ENCODE measurements at regions not wholly inside any gene's neighbourhood (a gene's known extent, or its start where the extent isn't known, plus 50 kb on each side); places are given as distances from the start of the nearest gene placed in this dataset.

DNA sequence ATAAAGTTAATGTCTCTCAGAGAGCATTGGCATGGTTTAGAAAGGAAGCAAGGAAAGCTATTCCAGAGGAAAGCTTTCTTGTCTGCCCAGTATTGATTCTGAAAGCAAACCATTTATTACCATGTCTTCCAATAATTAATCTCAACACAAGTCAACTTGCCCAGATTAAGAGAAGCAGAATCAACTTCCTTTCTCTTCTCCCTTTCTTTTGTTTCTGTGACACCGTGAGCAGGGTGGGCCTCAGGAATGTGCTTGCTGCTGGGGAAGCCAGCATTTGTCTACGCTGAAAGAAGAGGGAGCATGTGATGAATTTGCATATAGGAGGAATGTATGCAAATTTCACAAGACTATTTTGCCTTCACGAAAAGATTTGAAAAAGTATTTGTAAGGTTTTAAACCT is 368.6 kb upstream of the ROPN1 start:
- TF ChIP-seq, protein P1, sequence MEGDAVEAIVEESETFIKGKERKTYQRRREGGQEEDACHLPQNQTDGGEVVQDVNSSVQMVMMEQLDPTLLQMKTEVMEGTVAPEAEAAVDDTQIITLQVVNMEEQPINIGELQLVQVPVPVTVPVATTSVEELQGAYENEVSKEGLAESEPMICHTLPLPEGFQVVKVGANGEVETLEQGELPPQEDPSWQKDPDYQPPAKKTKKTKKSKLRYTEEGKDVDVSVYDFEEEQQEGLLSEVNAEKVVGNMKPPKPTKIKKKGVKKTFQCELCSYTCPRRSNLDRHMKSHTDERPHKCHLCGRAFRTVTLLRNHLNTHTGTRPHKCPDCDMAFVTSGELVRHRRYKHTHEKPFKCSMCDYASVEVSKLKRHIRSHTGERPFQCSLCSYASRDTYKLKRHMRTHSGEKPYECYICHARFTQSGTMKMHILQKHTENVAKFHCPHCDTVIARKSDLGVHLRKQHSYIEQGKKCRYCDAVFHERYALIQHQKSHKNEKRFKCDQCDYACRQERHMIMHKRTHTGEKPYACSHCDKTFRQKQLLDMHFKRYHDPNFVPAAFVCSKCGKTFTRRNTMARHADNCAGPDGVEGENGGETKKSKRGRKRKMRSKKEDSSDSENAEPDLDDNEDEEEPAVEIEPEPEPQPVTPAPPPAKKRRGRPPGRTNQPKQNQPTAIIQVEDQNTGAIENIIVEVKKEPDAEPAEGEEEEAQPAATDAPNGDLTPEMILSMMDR (IDR thresholded peaks at IDR 0.05; ENCODE audit: insufficient read depth, low read length) = no peak
- TF ChIP-seq, protein P2, sequence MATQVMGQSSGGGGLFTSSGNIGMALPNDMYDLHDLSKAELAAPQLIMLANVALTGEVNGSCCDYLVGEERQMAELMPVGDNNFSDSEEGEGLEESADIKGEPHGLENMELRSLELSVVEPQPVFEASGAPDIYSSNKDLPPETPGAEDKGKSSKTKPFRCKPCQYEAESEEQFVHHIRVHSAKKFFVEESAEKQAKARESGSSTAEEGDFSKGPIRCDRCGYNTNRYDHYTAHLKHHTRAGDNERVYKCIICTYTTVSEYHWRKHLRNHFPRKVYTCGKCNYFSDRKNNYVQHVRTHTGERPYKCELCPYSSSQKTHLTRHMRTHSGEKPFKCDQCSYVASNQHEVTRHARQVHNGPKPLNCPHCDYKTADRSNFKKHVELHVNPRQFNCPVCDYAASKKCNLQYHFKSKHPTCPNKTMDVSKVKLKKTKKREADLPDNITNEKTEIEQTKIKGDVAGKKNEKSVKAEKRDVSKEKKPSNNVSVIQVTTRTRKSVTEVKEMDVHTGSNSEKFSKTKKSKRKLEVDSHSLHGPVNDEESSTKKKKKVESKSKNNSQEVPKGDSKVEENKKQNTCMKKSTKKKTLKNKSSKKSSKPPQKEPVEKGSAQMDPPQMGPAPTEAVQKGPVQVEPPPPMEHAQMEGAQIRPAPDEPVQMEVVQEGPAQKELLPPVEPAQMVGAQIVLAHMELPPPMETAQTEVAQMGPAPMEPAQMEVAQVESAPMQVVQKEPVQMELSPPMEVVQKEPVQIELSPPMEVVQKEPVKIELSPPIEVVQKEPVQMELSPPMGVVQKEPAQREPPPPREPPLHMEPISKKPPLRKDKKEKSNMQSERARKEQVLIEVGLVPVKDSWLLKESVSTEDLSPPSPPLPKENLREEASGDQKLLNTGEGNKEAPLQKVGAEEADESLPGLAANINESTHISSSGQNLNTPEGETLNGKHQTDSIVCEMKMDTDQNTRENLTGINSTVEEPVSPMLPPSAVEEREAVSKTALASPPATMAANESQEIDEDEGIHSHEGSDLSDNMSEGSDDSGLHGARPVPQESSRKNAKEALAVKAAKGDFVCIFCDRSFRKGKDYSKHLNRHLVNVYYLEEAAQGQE (IDR thresholded peaks at IDR 0.05; ENCODE audit: insufficient replicate concordance, low read depth) = no peak
- TF ChIP-seq POLR2AphosphoS5 (IDR thresholded peaks at IDR 0.05; ENCODE audit: low read depth) (no peak), GABPA (IDR thresholded peaks at IDR 0.05; ENCODE audit: low read depth) (no peak)
